ENCODE measurements at regions not wholly inside any gene's neighbourhood (a gene's known extent, or its start where the extent isn't known, plus 50 kb on each side); places are given as distances from the start of the nearest gene placed in this dataset.

DNA sequence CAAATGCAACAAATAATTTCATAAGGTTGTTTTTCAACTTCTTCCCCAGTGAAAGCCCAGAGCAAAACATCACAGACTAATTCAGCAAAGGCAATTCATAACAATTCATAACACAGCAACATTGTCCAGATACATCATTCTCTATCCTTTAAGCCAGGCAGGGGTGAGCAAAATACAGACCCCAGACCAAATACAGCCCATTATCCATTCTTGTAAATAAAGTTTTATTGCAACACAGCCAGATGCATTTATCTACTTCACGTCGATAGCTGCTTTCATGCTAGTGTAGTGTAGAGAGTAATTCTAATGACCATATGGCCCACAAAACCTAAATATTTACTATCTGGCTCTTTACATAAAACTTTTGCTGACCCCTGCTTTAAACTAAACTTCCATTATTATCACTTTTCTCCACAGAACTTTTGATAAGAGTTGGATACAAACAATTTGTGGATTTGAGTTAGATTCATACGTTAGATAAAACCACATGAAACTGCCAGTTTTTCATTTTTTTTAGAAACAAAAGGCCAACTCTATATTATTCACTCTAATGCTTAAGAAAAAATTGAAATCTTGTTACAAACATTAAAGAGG, 174.4 kb downstream of the DUSP6 start:
- TF ChIP-seq, protein P1, sequence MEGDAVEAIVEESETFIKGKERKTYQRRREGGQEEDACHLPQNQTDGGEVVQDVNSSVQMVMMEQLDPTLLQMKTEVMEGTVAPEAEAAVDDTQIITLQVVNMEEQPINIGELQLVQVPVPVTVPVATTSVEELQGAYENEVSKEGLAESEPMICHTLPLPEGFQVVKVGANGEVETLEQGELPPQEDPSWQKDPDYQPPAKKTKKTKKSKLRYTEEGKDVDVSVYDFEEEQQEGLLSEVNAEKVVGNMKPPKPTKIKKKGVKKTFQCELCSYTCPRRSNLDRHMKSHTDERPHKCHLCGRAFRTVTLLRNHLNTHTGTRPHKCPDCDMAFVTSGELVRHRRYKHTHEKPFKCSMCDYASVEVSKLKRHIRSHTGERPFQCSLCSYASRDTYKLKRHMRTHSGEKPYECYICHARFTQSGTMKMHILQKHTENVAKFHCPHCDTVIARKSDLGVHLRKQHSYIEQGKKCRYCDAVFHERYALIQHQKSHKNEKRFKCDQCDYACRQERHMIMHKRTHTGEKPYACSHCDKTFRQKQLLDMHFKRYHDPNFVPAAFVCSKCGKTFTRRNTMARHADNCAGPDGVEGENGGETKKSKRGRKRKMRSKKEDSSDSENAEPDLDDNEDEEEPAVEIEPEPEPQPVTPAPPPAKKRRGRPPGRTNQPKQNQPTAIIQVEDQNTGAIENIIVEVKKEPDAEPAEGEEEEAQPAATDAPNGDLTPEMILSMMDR (IDR thresholded peaks at IDR 0.05): no peak
- TF ChIP-seq POLR2A (IDR thresholded peaks at IDR 0.05): no peak

All from gastroesophageal sphincter (tissue), 3 donors.